HepG2 (cell line): ENCODE measurements at regions not wholly inside any gene's neighbourhood (a gene's known extent, or its start where the extent isn't known, plus 50 kb on each side); places are given as distances from the start of the nearest gene placed in this dataset.

Source experiments
- ATAC-seq: fragments of 200-7000 bp; cut with Tn5 transposase; 3 replicates; pipeline ENCODE4 v1.9.1; 2020; ENCODE audit warnings: mild to moderate bottlenecking, moderate library complexity
- BruUV-seq: library from RNA; stranded (reverse); fragments of 400-500 nt; replicated peaks from 2 replicates; lab custom pipeline; 2021; lab: Mats Ljungman, UMichigan
- CTCF ChIA-PET: fragments of 300-600 bp; formaldehyde crosslinking; extraction: SDS; loops from one replicate; lab custom pipeline; 2021; ENCODE audit warnings: low total read pairs, inconsistent platforms, low intra/inter-chr PET ratio; lab: Yijun Ruan, JAX
- POLR2A ChIA-PET: fragments of 350-600 bp; sonication (Branson Sonifier 250); formaldehyde crosslinking; loops from one replicate; lab custom pipeline; 2020; ENCODE audit warnings: antibody characterized with exemption, inconsistent platforms; lab: Yijun Ruan, JAX
- DNase-seq: peaks from one replicate; pipeline ENCODE4 v3.0.0-alpha.2; 2015; ENCODE audit warnings: low spot score
- FAIRE-seq: peaks from 3 replicates; lab custom pipeline; 2011; peaks lifted over from hg19 to GRCh38; lab: Jason Lieb, UNC
- H2AFZ ChIP-seq: one replicate; pipeline ENCODE4 v1.6.1; 2011; ENCODE audit warnings: low read length, inconsistent platforms
- H3K27ac ChIP-seq: fragments of 300-600 bp; 3 replicates; pipeline ENCODE4 v1.8.0; 2011; ENCODE audit warnings: mixed run types, mild to moderate bottlenecking, mixed read lengths, low read length, inconsistent platforms; ENCODE audit not compliant: insufficient read depth; ENCODE audit errors: extremely low read length
- H3K27me3 ChIP-seq, 2 experiments: fragments of 200-600 bp in 1 of 2; 2 replicates in 1 of 2; 3 replicates in 1 of 2; pipeline versions ENCODE4 v1.6.0 to v1.8.0; 2011; ENCODE audit warnings: low read length in 2 of 2, mild to moderate bottlenecking in 2 of 2, moderate library complexity in 2 of 2, inconsistent platforms in 1 of 2; ENCODE audit not compliant: insufficient read depth in 2 of 2, control insufficient read depth in 1 of 2
- H3K36me3 ChIP-seq, 2 experiments: fragments of 200-600 bp in 1 of 2; replicated peaks in 1 of 2; 2 replicates in 1 of 2; 3 replicates in 1 of 2; pipeline versions ENCODE4 v1.5.1 to v1.8.0; 2011; ENCODE audit warnings: low read length in 2 of 2, inconsistent platforms in 1 of 2; ENCODE audit not compliant: insufficient read depth in 2 of 2, control insufficient read depth in 1 of 2
- H3K4me1 ChIP-seq: 2 replicates; pipeline ENCODE4 v1.5.1; 2012; ENCODE audit warnings: low read length, inconsistent platforms; ENCODE audit not compliant: insufficient read depth
- H3K4me2 ChIP-seq: 2 replicates; pipeline ENCODE4 v1.6.0; 2011; ENCODE audit warnings: low read depth, low read length, inconsistent platforms
- H3K4me3 ChIP-seq, 3 experiments: fragments of 200-600 bp in 1 of 3; sonication (generic), shearing (Covaris generic) in 1 of 3; replicated peaks in 1 of 3; 2 replicates each; pipeline ENCODE4 v1.5.1; 2011 to 2016; ENCODE audit warnings: low read length in 3 of 3, inconsistent platforms in 2 of 3, low read depth in 2 of 3, mild to moderate bottlenecking in 2 of 3, control low read depth in 1 of 3, mixed read lengths in 1 of 3; ENCODE audit not compliant: insufficient read depth in 1 of 3
- H3K79me2 ChIP-seq: one replicate; pipeline ENCODE4 v1.6.1; 2011; ENCODE audit warnings: low read length, inconsistent platforms; ENCODE audit not compliant: insufficient read depth
- H3K9ac ChIP-seq: 2 replicates; pipeline ENCODE4 v1.6.0; 2011; ENCODE audit warnings: mild to moderate bottlenecking, low read depth, low read length, inconsistent platforms; ENCODE audit not compliant: insufficient read depth
- H3K9me3 ChIP-seq: 2 replicates; pipeline ENCODE4 v1.5.1; 2012; ENCODE audit warnings: mild to moderate bottlenecking, low read length
- H4K20me1 ChIP-seq: 2 replicates; pipeline ENCODE4 v1.6.0; 2011; ENCODE audit warnings: inconsistent platforms, mild to moderate bottlenecking, low read length, moderate library complexity; ENCODE audit not compliant: insufficient read depth
- ATF4 ChIP-seq, 2 experiments: fragments of 450-650 bp in 1 of 2; sonication (generic) in 1 of 2; formaldehyde crosslinking; IDR thresholded peaks; 2 replicates each; pipeline versions ENCODE4 v1.5.0 to v1.8.0; 2020 to 2022; ENCODE audit warnings: mild to moderate bottlenecking in 1 of 2, missing genetic modification reagents in 1 of 2
- CCDC6 ChIP-seq: sonication (generic); formaldehyde crosslinking; IDR thresholded peaks from 2 replicates; pipeline ENCODE4 v1.8.1; 2022; ENCODE audit warnings: mild to moderate bottlenecking, missing genetic modification reagents, moderate library complexity
- HDAC6 ChIP-seq: fragments of 200-600 bp; sonication (generic); IDR thresholded peaks from 2 replicates; pipeline ENCODE4 v1.7.0; 2017; ENCODE audit warnings: mild to moderate bottlenecking, antibody characterized with exemption, low read length, low read depth
- HNF1B ChIP-seq: sonication (generic); formaldehyde crosslinking; IDR thresholded peaks from 2 replicates; pipeline ENCODE4 v1.5.1; 2020; ENCODE audit warnings: mild to moderate bottlenecking, moderate library complexity, missing genetic modification reagents
- KLF6 ChIP-seq: IDR thresholded peaks from 2 replicates; pipeline ENCODE4 v1.8.0; 2016; ENCODE audit warnings: missing biosample characterization, missing genetic modification reagents
- MATR3 ChIP-seq: sonication (generic); formaldehyde crosslinking; IDR thresholded peaks from 2 replicates; pipeline ENCODE4 v1.4.0; 2020; ENCODE audit warnings: missing genetic modification reagents
- NR1H2 ChIP-seq: sonication (generic); formaldehyde crosslinking; IDR thresholded peaks from 2 replicates; pipeline ENCODE4 v1.8.1; 2022; ENCODE audit warnings: low read depth, missing genetic modification reagents, borderline replicate concordance
- RARG ChIP-seq: sonication (generic); formaldehyde crosslinking; IDR thresholded peaks from 2 replicates; pipeline ENCODE4 v1.4.0; 2020; ENCODE audit warnings: low read depth, mild to moderate bottlenecking, missing genetic modification reagents
- ZNF451 ChIP-seq: sonication (generic); formaldehyde crosslinking; IDR thresholded peaks from 2 replicates; pipeline ENCODE4 v1.5.0; 2020; ENCODE audit warnings: mild to moderate bottlenecking, missing genetic modification reagents
- ZNF746 ChIP-seq: sonication (generic); formaldehyde crosslinking; IDR thresholded peaks from 2 replicates; pipeline ENCODE4 v1.8.0; 2022; ENCODE audit warnings: mild to moderate bottlenecking, missing genetic modification reagents
- ZNF770 ChIP-seq: sonication (generic); formaldehyde crosslinking; IDR thresholded peaks from 2 replicates; pipeline ENCODE4 v1.5.0; 2020; ENCODE audit warnings: mild to moderate bottlenecking, missing genetic modification reagents
- ZSCAN21 ChIP-seq: sonication (generic); formaldehyde crosslinking; IDR thresholded peaks from 2 replicates; pipeline ENCODE4 v1.8.0; 2022; ENCODE audit warnings: mild to moderate bottlenecking, missing genetic modification reagents, moderate library complexity, borderline replicate concordance
- ZSCAN29 ChIP-seq: sonication (generic); formaldehyde crosslinking; conservative IDR thresholded peaks from 2 replicates; pipeline ENCODE4 v1.4.0; 2020; ENCODE audit warnings: mild to moderate bottlenecking, missing genetic modification reagents
- WGBS: methylation state at CpG from one replicate; pipeline ENCODE4 v1.1.6; 2017; ENCODE audit warnings: low lambda C conversion rate; 5-methylcytosine and 5-hydroxymethylcytosine counted together
- in situ Hi-C: cut with HindIII; loops from 2 replicates; pipeline ENCODE4 v1.10.0; 2017; ENCODE audit warnings: low pct_unique_long_range_greater_than_20kb; ENCODE audit not compliant: extremely low pct_ligation_motif_present
- intact Hi-C: fragments of 100-400 bp; cut with micrococcal nuclease; formaldehyde crosslinking; loops from one replicate; pipeline ENCODE4 v1.10.0; 2022; ENCODE audit not compliant: unreplicated experiment

GRCh38 chr5:87752362-87752761 lies 339.6 kb upstream of the CCNH start (continued):
- TF ChIP-seq ZNF770 (CRISPR knock-in tag) (no peak), ZNF746 (CRISPR knock-in tag) (no peak), CCDC6 (CRISPR knock-in tag) (no peak), RARG (CRISPR knock-in tag) (no peak), HNF1B (no peak), MATR3 (no peak), ATF4 (CRISPR knock-in tag; IDR thresholded peaks at IDR 0.05) (no peak), HDAC6 (no peak), ZNF451 (CRISPR knock-in tag) (no peak)
- TF ChIP-seq, all 625 proteins: peak for 0

GRCh38 chr5:87751824-87752223 lies 339.1 kb upstream of the CCNH start:
- FAIRE-seq (no peak), DNase-seq (no peak), ATAC-seq (no peak)
- intact Hi-C loops (no loop called here), in situ Hi-C loops (no loop called here)
- TF ChIP-seq NR1H2 (no peak), ZSCAN21 (CRISPR knock-in tag) (no peak), ZSCAN29 (CRISPR knock-in tag) (no peak), KLF6 (CRISPR knock-in tag) (no peak)
- no TSS peak for BruUV-seq
- Histone ChIP-seq H3K4me1 (no peaks in the 10 kb centered on the region), H3K27me3 (no peaks in the 10 kb centered on the region), H4K20me1 (no peaks in the 10 kb centered on the region), H3K79me2 (no peaks in the 10 kb centered on the region), H3K4me3 (no peak overlapping the region), H2AFZ (no peak overlapping the region), H3K4me2 (no peak overlapping the region), H3K9me3 (no peaks in the 10 kb centered on the region), H3K27ac (no peak overlapping the region), H3K36me3 (no peaks in the 10 kb centered on the region), H3K9ac (no peak overlapping the region)
- WGBS, result 41% methylated on average over 4 of the region's 4 CpGs
- CTCF ChIA-PET, result no interaction called here
- POLR2A ChIA-PET, result no interaction called here
